Neural cell (in vitro differentiated cells): ENCODE measurements at regions not wholly inside any gene's neighbourhood (a gene's known extent, or its start where the extent isn't known, plus 50 kb on each side); places are given as distances from the start of the nearest gene placed in this dataset.

Experiments used
- H2AFZ ChIP-seq: fragments of 200-600, 300-800 bp; sonication (generic), shearing (Covaris generic); 2 replicates; pipeline ENCODE4 v1.6.0; 2014; ENCODE audit warnings: low read depth, mild to moderate bottlenecking, antibody characterized with exemption, low read length, moderate library complexity
- H3F3A ChIP-seq: fragments of 200-600 bp; shearing (Covaris generic); 2 replicates; pipeline ENCODE4 v1.6.1; 2016; ENCODE audit warnings: mild to moderate bottlenecking, moderate library complexity, mixed read lengths, antibody characterized with exemption, low read length; ENCODE audit not compliant: insufficient read depth, poor library complexity, severe bottlenecking
- H3K27ac ChIP-seq: fragments of 200-600, 300-800 bp; sonication (generic), shearing (Covaris generic); 2 replicates; pipeline ENCODE4 v1.5.1; 2014; ENCODE audit warnings: mild to moderate bottlenecking, low read length, moderate library complexity
- H3K27me3 ChIP-seq: fragments of 300-800, 200-600 bp; sonication (generic), shearing (Covaris generic); 2 replicates; pipeline ENCODE4 v1.6.0; 2014; ENCODE audit warnings: mild to moderate bottlenecking, low read depth, low read length, moderate library complexity; ENCODE audit not compliant: insufficient read depth
- H3K36me3 ChIP-seq: fragments of 300-800, 200-600 bp; sonication (generic), shearing (Covaris generic); 2 replicates; pipeline ENCODE4 v1.5.1; 2014; ENCODE audit warnings: mild to moderate bottlenecking, antibody characterized with exemption, low read length, moderate library complexity; ENCODE audit not compliant: insufficient read depth
- H3K4me2 ChIP-seq: fragments of 300-800, 200-600 bp; sonication (generic), shearing (Covaris generic); 2 replicates; pipeline ENCODE4 v1.6.0; 2014; ENCODE audit warnings: mild to moderate bottlenecking, low read length
- H3K4me3 ChIP-seq: fragments of 300-800, 200-600 bp; sonication (generic), shearing (Covaris generic); 2 replicates; pipeline ENCODE4 v1.5.1; 2014; ENCODE audit warnings: mild to moderate bottlenecking, low read length, moderate library complexity
- H3K79me2 ChIP-seq: fragments of 200-600 bp; shearing (Covaris generic); replicated peaks from 2 replicates; pipeline ENCODE4 v1.6.0; 2014; ENCODE audit warnings: mild to moderate bottlenecking, low read length, moderate library complexity; ENCODE audit not compliant: insufficient read depth
- H3K9ac ChIP-seq: fragments of 300-800, 200-600 bp; sonication (generic), shearing (Covaris generic); 2 replicates; pipeline ENCODE4 v1.6.1; 2016; ENCODE audit warnings: mild to moderate bottlenecking, low read length, mixed read lengths
- H3K9me2 ChIP-seq: fragments of 200-600 bp; shearing (Covaris generic); 2 replicates; pipeline ENCODE4 v1.6.1; 2016; ENCODE audit warnings: mild to moderate bottlenecking, low read length, mixed read lengths; ENCODE audit not compliant: insufficient read depth
- H3K9me3 ChIP-seq: fragments of 200-600, 300-800 bp; sonication (generic), shearing (Covaris generic); 2 replicates; pipeline ENCODE4 v1.6.1; 2016; ENCODE audit warnings: mild to moderate bottlenecking, mixed run types, low read length, moderate library complexity, mixed read lengths
- H4K20me1 ChIP-seq: fragments of 200-600 bp; shearing (Covaris generic); 2 replicates; pipeline ENCODE4 v1.6.1; 2016; ENCODE audit warnings: mild to moderate bottlenecking, mixed run types; ENCODE audit not compliant: insufficient read depth
- EP300 ChIP-seq: fragments of 450-650 bp; conservative IDR thresholded peaks from 2 replicates; pipeline ENCODE4 v1.6.1; 2014; ENCODE audit warnings: antibody characterized with exemption, mild to moderate bottlenecking, moderate library complexity; ENCODE audit not compliant: poor library complexity, severe bottlenecking
- EZH2 ChIP-seq: fragments of 200-600, 300-800 bp; shearing (Covaris generic), sonication (generic); IDR thresholded peaks from 2 replicates; pipeline ENCODE4 v1.6.1; 2014; ENCODE audit warnings: antibody characterized with exemption, low read length, borderline replicate concordance, mild to moderate bottlenecking; ENCODE audit not compliant: insufficient read depth, poor library complexity, severe bottlenecking
- MXI1 ChIP-seq: fragments of 450-650 bp; conservative IDR thresholded peaks from 2 replicates; pipeline ENCODE4 v1.6.1; 2014; ENCODE audit warnings: antibody characterized with exemption, mild to moderate bottlenecking; ENCODE audit not compliant: poor library complexity, severe bottlenecking
- POLR2AphosphoS5 ChIP-seq: IDR thresholded peaks from 2 replicates; pipeline ENCODE4 v1.6.1; 2012
- RAD21 ChIP-seq: fragments of 450-650 bp; conservative IDR thresholded peaks from 2 replicates; pipeline ENCODE4 v1.6.1; 2014; ENCODE audit warnings: antibody characterized with exemption, mild to moderate bottlenecking, moderate library complexity
- SMC3 ChIP-seq: fragments of 450-650 bp; conservative IDR thresholded peaks from 2 replicates; pipeline ENCODE4 v1.6.1; 2014; ENCODE audit warnings: antibody characterized with exemption, mild to moderate bottlenecking, moderate library complexity; ENCODE audit not compliant: poor library complexity
- TAF1 ChIP-seq: IDR thresholded peaks from 2 replicates; pipeline ENCODE4 v1.6.1; 2012; ENCODE audit warnings: low read depth
- TF ChIP-seq, protein P1 (sequence below): IDR thresholded peaks from 2 replicates; pipeline ENCODE4 v1.6.1; 2012; ENCODE audit warnings: borderline replicate concordance
- TF ChIP-seq, protein P2 (sequence below): fragments of 450-650 bp; IDR thresholded peaks from 2 replicates; pipeline ENCODE4 v1.5.1; 2014; ENCODE audit warnings: antibody characterized with exemption, mild to moderate bottlenecking, moderate library complexity; ENCODE audit not compliant: poor library complexity, severe bottlenecking

DNA sequence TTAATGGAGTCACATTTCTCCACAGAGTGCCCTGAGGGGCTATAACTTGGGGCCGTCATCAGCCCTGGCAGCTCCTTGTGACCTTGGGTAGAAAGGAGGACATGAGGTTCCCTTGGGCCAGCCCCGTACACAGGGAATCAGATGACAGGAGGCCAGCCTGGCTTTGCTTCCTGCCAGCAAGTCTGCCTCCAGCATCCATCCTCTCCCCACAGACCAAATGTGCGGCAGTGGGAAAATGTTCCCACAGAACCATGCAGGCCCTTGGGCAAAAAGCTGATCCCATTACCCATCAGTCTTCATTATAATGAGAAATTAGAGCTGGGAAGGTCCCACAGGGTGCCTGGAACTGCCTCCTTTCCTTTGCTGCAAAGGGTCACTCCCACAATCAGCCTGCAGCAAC is 908.3 kb downstream of the GRID1 start:
- Histone ChIP-seq H3K27me3 (no peaks in the 10 kb centered on the region), H3K4me2 (no peak overlapping the region), H3K9ac (no peak overlapping the region), H2AFZ (no peak overlapping the region), H3K9me2 (no peaks in the 10 kb centered on the region), H3K36me3 (no peaks in the 10 kb centered on the region), H3K79me2 (no peaks in the 10 kb centered on the region), H3K27ac (no peak overlapping the region), H3K9me3 (no peaks in the 10 kb centered on the region), H4K20me1 (no peaks in the 10 kb centered on the region), H3F3A (no peaks in the 10 kb centered on the region), H3K4me3 (no peak overlapping the region)
- no peak for TF ChIP-seq SMC3
- no peak for TF ChIP-seq TAF1
- TF ChIP-seq POLR2AphosphoS5: no peak
- TF ChIP-seq, protein P1, sequence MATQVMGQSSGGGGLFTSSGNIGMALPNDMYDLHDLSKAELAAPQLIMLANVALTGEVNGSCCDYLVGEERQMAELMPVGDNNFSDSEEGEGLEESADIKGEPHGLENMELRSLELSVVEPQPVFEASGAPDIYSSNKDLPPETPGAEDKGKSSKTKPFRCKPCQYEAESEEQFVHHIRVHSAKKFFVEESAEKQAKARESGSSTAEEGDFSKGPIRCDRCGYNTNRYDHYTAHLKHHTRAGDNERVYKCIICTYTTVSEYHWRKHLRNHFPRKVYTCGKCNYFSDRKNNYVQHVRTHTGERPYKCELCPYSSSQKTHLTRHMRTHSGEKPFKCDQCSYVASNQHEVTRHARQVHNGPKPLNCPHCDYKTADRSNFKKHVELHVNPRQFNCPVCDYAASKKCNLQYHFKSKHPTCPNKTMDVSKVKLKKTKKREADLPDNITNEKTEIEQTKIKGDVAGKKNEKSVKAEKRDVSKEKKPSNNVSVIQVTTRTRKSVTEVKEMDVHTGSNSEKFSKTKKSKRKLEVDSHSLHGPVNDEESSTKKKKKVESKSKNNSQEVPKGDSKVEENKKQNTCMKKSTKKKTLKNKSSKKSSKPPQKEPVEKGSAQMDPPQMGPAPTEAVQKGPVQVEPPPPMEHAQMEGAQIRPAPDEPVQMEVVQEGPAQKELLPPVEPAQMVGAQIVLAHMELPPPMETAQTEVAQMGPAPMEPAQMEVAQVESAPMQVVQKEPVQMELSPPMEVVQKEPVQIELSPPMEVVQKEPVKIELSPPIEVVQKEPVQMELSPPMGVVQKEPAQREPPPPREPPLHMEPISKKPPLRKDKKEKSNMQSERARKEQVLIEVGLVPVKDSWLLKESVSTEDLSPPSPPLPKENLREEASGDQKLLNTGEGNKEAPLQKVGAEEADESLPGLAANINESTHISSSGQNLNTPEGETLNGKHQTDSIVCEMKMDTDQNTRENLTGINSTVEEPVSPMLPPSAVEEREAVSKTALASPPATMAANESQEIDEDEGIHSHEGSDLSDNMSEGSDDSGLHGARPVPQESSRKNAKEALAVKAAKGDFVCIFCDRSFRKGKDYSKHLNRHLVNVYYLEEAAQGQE: no peak
- TF ChIP-seq RAD21: no peak
- no peak for TF ChIP-seq EZH2
- TF ChIP-seq, protein P2, sequence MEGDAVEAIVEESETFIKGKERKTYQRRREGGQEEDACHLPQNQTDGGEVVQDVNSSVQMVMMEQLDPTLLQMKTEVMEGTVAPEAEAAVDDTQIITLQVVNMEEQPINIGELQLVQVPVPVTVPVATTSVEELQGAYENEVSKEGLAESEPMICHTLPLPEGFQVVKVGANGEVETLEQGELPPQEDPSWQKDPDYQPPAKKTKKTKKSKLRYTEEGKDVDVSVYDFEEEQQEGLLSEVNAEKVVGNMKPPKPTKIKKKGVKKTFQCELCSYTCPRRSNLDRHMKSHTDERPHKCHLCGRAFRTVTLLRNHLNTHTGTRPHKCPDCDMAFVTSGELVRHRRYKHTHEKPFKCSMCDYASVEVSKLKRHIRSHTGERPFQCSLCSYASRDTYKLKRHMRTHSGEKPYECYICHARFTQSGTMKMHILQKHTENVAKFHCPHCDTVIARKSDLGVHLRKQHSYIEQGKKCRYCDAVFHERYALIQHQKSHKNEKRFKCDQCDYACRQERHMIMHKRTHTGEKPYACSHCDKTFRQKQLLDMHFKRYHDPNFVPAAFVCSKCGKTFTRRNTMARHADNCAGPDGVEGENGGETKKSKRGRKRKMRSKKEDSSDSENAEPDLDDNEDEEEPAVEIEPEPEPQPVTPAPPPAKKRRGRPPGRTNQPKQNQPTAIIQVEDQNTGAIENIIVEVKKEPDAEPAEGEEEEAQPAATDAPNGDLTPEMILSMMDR: no peak
- no peak for TF ChIP-seq EP300
- TF ChIP-seq MXI1: no peak

DNA sequence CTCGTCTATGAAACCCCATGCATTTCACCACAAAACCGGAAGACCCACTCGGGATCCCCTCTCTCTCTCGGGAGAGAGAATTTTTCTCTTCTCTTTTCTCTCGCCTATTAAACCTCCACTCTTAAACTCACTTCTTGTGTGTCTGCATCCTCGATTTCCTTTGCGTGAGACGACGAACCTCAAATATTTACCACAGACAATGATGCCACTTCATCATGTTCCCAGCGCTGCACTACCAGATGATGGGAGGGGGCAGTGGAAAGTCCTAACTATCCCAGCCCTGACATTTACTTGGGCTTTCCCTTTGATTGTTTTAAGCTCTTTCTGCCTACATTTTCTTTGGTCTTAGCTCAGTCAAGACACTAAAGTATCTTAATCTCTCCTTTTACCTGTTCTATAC is 906.7 kb downstream of the GRID1 start:
- no peaks in the 10 kb centered on the region for H3K79me2 ChIP-seq
- H3F3A ChIP-seq: no peaks in the 10 kb centered on the region
- no peaks in the 10 kb centered on the region for H4K20me1 ChIP-seq
- no peak overlapping the region for H3K4me2 ChIP-seq
- H3K27me3 ChIP-seq: no peaks in the 10 kb centered on the region
- H3K9me2 ChIP-seq: no peaks in the 10 kb centered on the region
- no peaks in the 10 kb centered on the region for H3K9me3 ChIP-seq
- no peak overlapping the region for H3K27ac ChIP-seq
- TF ChIP-seq RAD21: no peak
- no peak for TF ChIP-seq EP300
- TF ChIP-seq POLR2AphosphoS5: no peak
- TF ChIP-seq SMC3: no peak
- TF ChIP-seq, protein P1: no peak
- TF ChIP-seq MXI1: no peak
- TF ChIP-seq, protein P2: no peak
- no peak for TF ChIP-seq TAF1
- no peak for TF ChIP-seq EZH2
- H2AFZ ChIP-seq: no peak overlapping the region
- H3K9ac ChIP-seq: no peak overlapping the region
- H3K4me3 ChIP-seq: no peak overlapping the region
- H3K36me3 ChIP-seq: no peaks in the 10 kb centered on the region
